ENCODE measurements at regions not wholly inside any gene's neighbourhood (a gene's known extent, or its start where the extent isn't known, plus 50 kb on each side); places are given as distances from the start of the nearest gene placed in this dataset.

DNA sequence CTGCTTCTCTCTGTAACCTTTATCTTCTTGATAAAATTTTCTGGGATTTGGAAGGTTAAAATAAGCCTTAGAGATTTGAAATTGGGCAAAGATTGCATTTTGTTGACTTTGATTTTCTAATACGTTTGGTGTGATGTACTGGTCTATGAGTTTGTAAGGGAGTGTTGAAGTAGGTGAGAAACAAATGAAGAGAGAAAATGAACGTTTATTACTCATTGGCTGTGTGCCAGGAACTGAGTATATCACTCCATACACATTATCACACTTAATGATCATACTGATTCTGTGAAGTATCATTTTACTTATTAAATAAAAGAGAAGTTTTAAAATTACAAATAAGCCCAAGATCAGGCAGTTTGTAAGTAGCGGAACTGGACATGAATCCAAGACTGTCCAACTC lies 795.1 kb upstream of the ZEB2 start:
- TF ChIP-seq, protein P1, sequence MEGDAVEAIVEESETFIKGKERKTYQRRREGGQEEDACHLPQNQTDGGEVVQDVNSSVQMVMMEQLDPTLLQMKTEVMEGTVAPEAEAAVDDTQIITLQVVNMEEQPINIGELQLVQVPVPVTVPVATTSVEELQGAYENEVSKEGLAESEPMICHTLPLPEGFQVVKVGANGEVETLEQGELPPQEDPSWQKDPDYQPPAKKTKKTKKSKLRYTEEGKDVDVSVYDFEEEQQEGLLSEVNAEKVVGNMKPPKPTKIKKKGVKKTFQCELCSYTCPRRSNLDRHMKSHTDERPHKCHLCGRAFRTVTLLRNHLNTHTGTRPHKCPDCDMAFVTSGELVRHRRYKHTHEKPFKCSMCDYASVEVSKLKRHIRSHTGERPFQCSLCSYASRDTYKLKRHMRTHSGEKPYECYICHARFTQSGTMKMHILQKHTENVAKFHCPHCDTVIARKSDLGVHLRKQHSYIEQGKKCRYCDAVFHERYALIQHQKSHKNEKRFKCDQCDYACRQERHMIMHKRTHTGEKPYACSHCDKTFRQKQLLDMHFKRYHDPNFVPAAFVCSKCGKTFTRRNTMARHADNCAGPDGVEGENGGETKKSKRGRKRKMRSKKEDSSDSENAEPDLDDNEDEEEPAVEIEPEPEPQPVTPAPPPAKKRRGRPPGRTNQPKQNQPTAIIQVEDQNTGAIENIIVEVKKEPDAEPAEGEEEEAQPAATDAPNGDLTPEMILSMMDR (IDR thresholded peaks at IDR 0.05): no peak
- no peak for TF ChIP-seq POLR2AphosphoS5 (IDR thresholded peaks at IDR 0.05; ENCODE audit: low read depth, low read length)
